ENCODE measurements at regions not wholly inside any gene's neighbourhood (a gene's known extent, or its start where the extent isn't known, plus 50 kb on each side); places are given as distances from the start of the nearest gene placed in this dataset.
"Not testable (repeated sequence)": the region's sequence is repeated elsewhere in the genome, so short reads cannot be mapped to it uniquely, and the experiment has no call there.

DNA sequence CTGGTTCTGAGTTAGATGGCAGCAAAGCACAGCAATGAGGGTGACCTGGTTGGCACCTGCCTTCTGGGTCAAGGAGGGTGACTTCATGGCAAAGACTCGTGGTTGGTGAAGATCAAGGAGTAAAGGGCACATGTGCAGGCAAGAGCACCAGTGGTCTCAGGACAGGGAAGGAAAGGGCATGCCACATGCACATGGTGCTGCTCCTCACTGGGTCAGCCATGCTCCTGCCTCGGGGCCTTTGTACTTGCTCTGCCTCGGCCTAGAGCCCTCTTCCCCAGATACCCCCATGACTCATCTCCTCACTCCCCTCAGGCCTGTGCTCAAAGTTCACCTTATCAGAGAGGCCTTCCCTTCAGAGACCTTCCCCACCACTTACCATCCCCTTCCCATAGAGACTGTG, 106.7 kb upstream of the KDM7A start:
- DNase-seq (ENCODE audit: low read depth): no peak

DNA sequence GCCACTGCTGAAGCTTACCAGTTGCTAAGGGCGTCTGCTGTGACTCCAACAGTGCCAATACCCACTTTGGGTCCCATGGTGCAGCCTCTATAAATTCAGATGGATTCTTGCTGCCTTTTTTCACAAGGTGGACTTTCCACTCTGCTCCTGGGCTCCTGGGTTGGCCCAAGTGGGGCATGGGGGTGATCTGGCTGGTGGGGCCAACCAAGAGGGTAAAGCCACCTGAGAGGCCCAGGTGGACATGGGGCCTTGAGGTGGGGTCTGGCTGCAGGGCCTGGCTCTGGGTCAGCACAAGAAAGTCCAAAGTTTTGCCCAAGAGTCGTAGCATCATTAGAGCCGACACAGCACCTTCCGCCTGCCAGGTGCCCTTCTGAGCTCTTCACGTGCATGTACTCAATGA, 105.2 kb upstream of the KDM7A start:
- no peak for DNase-seq (ENCODE audit: low read depth)

GRCh38 chr7:140281255-140281654, 104.5 kb upstream of the KDM7A start:
- no peak for DNase-seq (ENCODE audit: low read depth)

GRCh38 chr7:140276001-140276400, 99.2 kb upstream of the KDM7A start:
- DNase-seq (ENCODE audit: low read depth): no peak

GRCh38 chr7:140275069-140275965, 98.5 kb upstream of the KDM7A start:
- no peak for DNase-seq (ENCODE audit: low read depth)

DNA sequence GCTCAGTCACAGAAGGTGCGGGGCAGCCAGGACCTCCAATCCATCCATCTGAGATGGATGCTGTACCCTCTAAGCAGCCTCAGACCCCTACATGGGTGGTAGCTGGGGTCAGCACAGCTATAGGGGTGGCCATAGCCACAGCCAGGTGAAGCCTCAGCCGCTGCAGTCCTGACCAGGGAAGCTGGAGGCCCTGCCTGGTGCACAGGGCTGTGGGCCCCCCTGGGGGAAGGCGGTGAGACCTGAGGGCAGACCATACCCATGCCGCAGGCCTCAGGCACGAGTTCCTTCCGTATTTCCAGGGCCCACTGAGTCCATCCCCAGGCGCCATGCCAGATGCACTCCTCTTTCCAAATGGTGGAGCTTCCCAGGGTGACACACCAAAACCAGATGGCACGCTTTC, 96.6 kb upstream of the KDM7A start:
- DNase-seq (ENCODE audit: low read depth): no peak

- DNase-seq (ENCODE audit: low read depth): not testable (repeated sequence)
Measured at GRCh38 chr7:140271643-140271968, 94.8 kb upstream of the KDM7A start.

- no peak for DNase-seq (ENCODE audit: low read depth)
Measured at GRCh38 chr7:140269004-140269638, 92.3 kb upstream of the KDM7A start.

DNA sequence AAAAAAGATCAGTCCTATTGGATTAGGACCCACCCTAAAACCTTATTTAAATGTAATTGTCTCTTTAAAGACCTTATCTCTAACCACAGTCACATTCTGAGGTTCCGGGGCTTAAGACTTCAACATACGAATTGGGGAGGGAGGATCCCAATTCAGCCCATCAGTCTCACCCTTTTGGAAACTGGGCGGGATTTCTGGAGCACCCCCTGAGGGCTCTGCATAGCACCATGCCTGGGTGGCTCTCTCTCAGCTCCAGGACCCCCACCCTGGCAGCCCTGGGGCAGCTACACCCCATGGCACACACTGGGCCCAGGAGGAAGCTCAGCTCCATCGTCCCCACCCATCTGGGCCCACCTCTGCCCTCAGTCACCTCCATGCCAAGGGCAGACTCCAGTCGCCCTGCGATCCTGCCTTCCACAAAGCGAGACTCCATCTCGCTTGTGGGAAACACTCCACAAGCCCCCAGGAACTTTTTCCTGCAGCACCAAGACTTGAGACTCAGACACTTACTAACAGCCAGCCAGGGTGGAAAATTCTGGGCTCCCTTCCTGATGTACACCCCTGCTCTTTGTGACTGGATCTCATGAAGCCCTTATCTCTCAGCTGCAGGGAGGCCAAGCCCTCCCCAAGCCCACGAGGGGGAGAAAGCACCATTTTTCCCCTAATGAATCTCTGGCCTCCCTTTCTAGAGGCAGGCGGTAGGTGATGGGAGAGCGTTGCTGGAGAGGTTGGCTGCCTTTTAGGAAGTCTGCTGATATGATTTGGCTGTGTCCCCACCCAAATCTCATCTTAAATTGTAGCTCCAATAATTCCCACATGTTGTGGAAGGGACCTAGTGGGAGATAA, 90.8 kb upstream of the KDM7A start:
- DNase-seq (ENCODE audit: low read depth): no peak

DNA sequence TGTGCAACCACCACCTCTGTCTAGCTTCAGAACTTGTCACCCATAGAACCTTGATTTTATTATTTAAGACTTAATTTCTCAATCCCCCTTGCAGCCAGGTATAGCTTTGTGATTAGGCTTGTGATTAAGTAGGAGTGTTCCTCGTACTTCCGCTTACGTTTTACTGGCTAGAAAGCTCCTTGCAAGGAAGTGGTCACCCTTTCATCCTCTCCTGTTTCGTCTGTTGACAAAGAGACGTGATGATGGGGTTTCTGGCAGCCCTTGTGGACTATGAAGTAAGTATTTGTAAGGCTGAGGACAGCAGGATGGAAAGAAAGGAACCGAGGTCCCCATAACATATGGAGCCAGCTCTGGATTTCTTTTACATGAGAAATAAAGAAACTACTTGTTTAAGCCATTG, 86.5 kb upstream of the KDM7A start:
- no peak for DNase-seq (ENCODE audit: low read depth)

- no peak for DNase-seq (ENCODE audit: low read depth)
Measured at GRCh38 chr7:140262242-140262903, 85.6 kb upstream of the KDM7A start.

GRCh38 chr7:140261522-140261921, 84.7 kb upstream of the KDM7A start:
- no peak for DNase-seq (ENCODE audit: low read depth)

GRCh38 chr7:140261105-140261486, 84.3 kb upstream of the KDM7A start:
- no peak for DNase-seq (ENCODE audit: low read depth)

GRCh38 chr7:140260352-140261104, 83.7 kb upstream of the KDM7A start:
- DNase-seq (ENCODE audit: low read depth): no peak

- DNase-seq (ENCODE audit: low read depth): not testable (repeated sequence)
Measured at GRCh38 chr7:140257278-140257677, 80.5 kb upstream of the KDM7A start.

DNA sequence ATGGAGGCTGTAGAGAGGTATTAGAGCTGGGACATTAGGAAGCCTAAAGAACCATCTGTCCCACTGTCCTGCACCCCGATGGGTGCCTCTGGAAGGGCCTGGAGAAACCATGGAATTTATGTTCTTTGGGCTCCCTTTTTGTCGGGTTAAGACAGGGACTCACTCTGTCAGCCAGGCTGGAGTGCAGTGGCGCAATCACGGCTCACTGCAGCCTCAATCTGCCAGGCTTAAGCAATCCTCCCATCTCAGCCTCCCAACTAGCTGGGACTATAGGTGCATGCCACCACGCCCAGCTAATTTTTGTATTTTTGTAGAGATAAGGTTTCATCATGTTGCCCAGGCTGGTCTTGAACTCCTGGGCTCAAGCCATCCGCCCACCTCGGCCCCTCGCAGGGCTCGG, 78.2 kb upstream of the KDM7A start:
- not testable (repeated sequence) for DNase-seq (ENCODE audit: low read depth)

DNA sequence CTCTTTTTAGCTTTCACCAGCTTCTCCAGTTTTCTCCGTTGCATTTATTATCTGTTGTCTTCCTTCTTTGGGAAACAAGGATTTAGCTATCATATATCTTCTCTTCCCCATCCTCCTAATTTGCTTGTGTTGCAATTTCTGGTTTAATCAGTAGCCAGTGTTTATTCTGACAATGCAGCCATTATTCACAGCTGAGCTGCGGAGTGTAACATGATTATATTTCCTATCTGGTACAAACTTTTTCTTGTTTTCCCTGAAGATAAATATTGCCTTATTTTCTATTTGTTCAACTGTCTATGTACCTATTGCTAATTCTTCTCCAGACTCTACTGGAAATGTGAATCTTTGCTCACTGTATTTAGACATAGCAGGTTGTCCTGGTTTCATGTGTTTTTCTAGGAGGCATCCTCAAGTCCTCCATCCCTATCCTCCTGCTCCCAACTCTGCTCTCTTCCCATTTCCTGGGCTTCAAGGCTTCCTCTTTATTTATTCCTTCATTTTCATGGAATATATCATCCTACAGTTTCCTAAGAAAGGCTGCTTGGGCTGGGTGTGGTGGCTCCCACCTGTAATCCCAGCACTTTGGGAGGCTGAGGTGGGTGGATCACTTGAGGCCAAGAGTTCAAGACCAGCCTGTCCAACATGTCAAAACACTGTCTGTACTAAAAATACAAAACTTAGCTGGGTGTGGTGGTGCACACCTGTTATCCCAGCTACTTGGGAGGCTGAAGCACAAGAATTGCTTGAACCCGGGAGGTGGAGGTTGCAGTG, 72.4 kb upstream of the KDM7A start:
- DNase-seq (ENCODE audit: low read depth): no peak

GRCh38 chr7:140247559-140247958, 70.8 kb upstream of the KDM7A start:
- DNase-seq (ENCODE audit: low read depth): no peak

DNA sequence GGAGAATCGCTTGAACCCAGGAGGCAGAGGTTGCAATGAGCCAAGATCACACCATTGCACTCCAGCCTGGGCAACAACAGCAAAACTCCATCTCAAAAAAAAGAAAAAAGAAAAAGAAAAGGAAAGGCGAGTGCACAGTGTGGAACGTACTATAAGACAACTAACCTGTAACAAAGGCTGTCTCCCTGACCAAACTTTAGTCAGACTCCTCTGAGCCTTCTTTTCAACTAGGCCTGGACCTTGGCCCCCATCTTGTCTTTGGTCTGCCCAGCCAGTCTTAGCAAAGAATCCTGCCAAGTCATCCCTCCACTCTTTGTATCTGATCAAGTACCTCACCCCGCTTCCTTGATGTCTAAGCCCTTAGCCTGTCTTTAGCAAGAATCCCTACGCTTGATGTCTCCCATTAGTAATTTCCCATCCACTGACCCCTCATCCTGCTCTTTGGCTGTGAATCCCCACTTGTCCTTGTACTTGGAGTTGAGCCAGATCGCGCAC, 68.9 kb upstream of the KDM7A start:
- no peak for DNase-seq (ENCODE audit: low read depth)
